Ishikawa (cell line): ENCODE measurements at regions not wholly inside any gene's neighbourhood (a gene's known extent, or its start where the extent isn't known, plus 50 kb on each side); places are given as distances from the start of the nearest gene placed in this dataset.

Source experiments
- CEBPB ChIP-seq: IDR thresholded peaks from 2 replicates; pipeline ENCODE4 v1.6.1; 2012
- CREB1 ChIP-seq: IDR thresholded peaks from 2 replicates; pipeline ENCODE4 v1.6.1; 2012; ENCODE audit warnings: low read depth
- EGR1 ChIP-seq: IDR thresholded peaks from 2 replicates; pipeline ENCODE4 v1.6.1; 2012
- EP300 ChIP-seq: IDR thresholded peaks from 2 replicates; pipeline ENCODE4 v1.6.1; 2012; ENCODE audit warnings: borderline replicate concordance
- FOXM1 ChIP-seq: IDR thresholded peaks from 2 replicates; pipeline ENCODE4 v1.6.1; 2012; ENCODE audit warnings: low read depth, borderline replicate concordance
- MAX ChIP-seq: IDR thresholded peaks from 2 replicates; pipeline ENCODE4 v1.6.1; 2012
- RAD21 ChIP-seq: IDR thresholded peaks from 2 replicates; pipeline ENCODE4 v1.6.1; 2012; ENCODE audit warnings: low read depth
- REST ChIP-seq: IDR thresholded peaks from 2 replicates; pipeline ENCODE4 v1.6.1; 2012; ENCODE audit warnings: low read depth, mild to moderate bottlenecking
- TAF1 ChIP-seq: IDR thresholded peaks from 2 replicates; pipeline ENCODE4 v1.6.1; 2012; ENCODE audit warnings: low read depth, mild to moderate bottlenecking
- TCF12 ChIP-seq: IDR thresholded peaks from 2 replicates; pipeline ENCODE4 v1.6.1; 2012; ENCODE audit warnings: low read depth
- TEAD4 ChIP-seq: IDR thresholded peaks from 2 replicates; pipeline ENCODE4 v1.6.1; 2012
- USF1 ChIP-seq: IDR thresholded peaks from 2 replicates; pipeline ENCODE4 v1.6.1; 2012
- YY1 ChIP-seq: IDR thresholded peaks from 2 replicates; pipeline ENCODE4 v1.6.1; 2012; ENCODE audit warnings: low read depth
- ZBTB7A ChIP-seq: IDR thresholded peaks from 2 replicates; pipeline ENCODE4 v1.6.1; 2012; ENCODE audit warnings: low read depth

- no peak for TF ChIP-seq MAX
- no peak for TF ChIP-seq EGR1
- TF ChIP-seq RAD21, result no peak
- TF ChIP-seq EP300, result no peak
- TF ChIP-seq REST, result no peak
- TF ChIP-seq FOXM1, result no peak
- no peak for TF ChIP-seq CEBPB
- no peak for TF ChIP-seq TCF12
- TF ChIP-seq CREB1, result no peak
- no peak for TF ChIP-seq YY1
- no peak for TF ChIP-seq TAF1
- TF ChIP-seq USF1, result no peak
- TF ChIP-seq ZBTB7A, result no peak
- TF ChIP-seq TEAD4, result no peak
Observed at GRCh38 chr14:53788566-53788965, 168.1 kb downstream of the BMP4 start.
